GM10266 (cell line): ENCODE measurements at regions not wholly inside any gene's neighbourhood (a gene's known extent, or its start where the extent isn't known, plus 50 kb on each side); places are given as distances from the start of the nearest gene placed in this dataset.

ENCODE experiments used
- DNase-seq: peaks from one replicate; pipeline ENCODE4 v3.0.0; 2012; ENCODE audit errors: extremely low spot score
- CTCF ChIP-seq: IDR thresholded peaks from 2 replicates; pipeline ENCODE4 v1.5.1; 2012; ENCODE audit warnings: mild to moderate bottlenecking, low read depth; ENCODE audit not compliant: control insufficient read depth, insufficient read depth; ENCODE audit errors: missing control alignments

GRCh38 chr6:103047567-103047966, 1654.1 kb downstream of the GRIK2 start:
- no peak for TF ChIP-seq CTCF

GRCh38 chr6:103042336-103042735, 1648.8 kb downstream of the GRIK2 start:
- no peak for TF ChIP-seq CTCF
- no peak for DNase-seq

More at GRCh38 chr6:103047567-103047966, 1654.1 kb downstream of the GRIK2 start:
- no peak for DNase-seq

- no peak for TF ChIP-seq CTCF
- no peak for DNase-seq
Measured at GRCh38 chr6:103036846-103037245, 1643.3 kb downstream of the GRIK2 start.

GRCh38 chr6:103027271-103027931, 1633.9 kb downstream of the GRIK2 start:
- DNase-seq: no peak
- TF ChIP-seq CTCF: no peak

GRCh38 chr6:103018426-103018825, 1624.9 kb downstream of the GRIK2 start:
- no peak for TF ChIP-seq CTCF

GRCh38 chr6:103017878-103018277, 1624.4 kb downstream of the GRIK2 start:
- no peak for DNase-seq
- TF ChIP-seq CTCF: no peak

More at GRCh38 chr6:103018426-103018825, 1624.9 kb downstream of the GRIK2 start:
- no peak for DNase-seq

GRCh38 chr6:103011605-103012004, 1618.1 kb downstream of the GRIK2 start:
- no peak for TF ChIP-seq CTCF
- no peak for DNase-seq
